ENCODE measurements at regions not wholly inside any gene's neighbourhood (a gene's known extent, or its start where the extent isn't known, plus 50 kb on each side); places are given as distances from the start of the nearest gene placed in this dataset.

- TF ChIP-seq, protein P1, sequence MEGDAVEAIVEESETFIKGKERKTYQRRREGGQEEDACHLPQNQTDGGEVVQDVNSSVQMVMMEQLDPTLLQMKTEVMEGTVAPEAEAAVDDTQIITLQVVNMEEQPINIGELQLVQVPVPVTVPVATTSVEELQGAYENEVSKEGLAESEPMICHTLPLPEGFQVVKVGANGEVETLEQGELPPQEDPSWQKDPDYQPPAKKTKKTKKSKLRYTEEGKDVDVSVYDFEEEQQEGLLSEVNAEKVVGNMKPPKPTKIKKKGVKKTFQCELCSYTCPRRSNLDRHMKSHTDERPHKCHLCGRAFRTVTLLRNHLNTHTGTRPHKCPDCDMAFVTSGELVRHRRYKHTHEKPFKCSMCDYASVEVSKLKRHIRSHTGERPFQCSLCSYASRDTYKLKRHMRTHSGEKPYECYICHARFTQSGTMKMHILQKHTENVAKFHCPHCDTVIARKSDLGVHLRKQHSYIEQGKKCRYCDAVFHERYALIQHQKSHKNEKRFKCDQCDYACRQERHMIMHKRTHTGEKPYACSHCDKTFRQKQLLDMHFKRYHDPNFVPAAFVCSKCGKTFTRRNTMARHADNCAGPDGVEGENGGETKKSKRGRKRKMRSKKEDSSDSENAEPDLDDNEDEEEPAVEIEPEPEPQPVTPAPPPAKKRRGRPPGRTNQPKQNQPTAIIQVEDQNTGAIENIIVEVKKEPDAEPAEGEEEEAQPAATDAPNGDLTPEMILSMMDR (IDR thresholded peaks at IDR 0.05), result no peak
- no peak for TF ChIP-seq POLR2A (IDR thresholded peaks at IDR 0.05)
These were observed 129.2 kb upstream of the TNPO1 start for GRCh38 chr5:72687288-72687687.

All from thyroid gland (tissue), 4 donors.